GM18505 (cell line): ENCODE measurements at regions not wholly inside any gene's neighbourhood (a gene's known extent, or its start where the extent isn't known, plus 50 kb on each side); places are given as distances from the start of the nearest gene placed in this dataset.
"Not testable (repeated sequence)": the region's sequence is repeated elsewhere in the genome, so short reads cannot be mapped to it uniquely, and the experiment has no call there.

Experiments used
- ATAC-seq: cut with Tn5 transposase; IDR thresholded peaks from one replicate; pipeline ENCODE4 v1.9.1; 2021; ENCODE audit not compliant: unreplicated experiment
- POLR2A ChIP-seq: IDR thresholded peaks from 4 replicates; pipeline ENCODE4 v1.6.1; 2011; ENCODE audit warnings: borderline replicate concordance; ENCODE audit not compliant: insufficient read depth, insufficient read length; ENCODE audit errors: extremely low read depth

GRCh38 chr5:163345216-163345615 lies 92.2 kb upstream of the CCNG1 start:
- no peak for TF ChIP-seq POLR2A
- no peak for ATAC-seq

- peak; percentile 61 for ATAC-seq
- no peak for TF ChIP-seq POLR2A
Observed at GRCh38 chr5:163347671-163348070, 89.7 kb upstream of the CCNG1 start.

GRCh38 chr5:163350083-163350482 lies 87.3 kb upstream of the CCNG1 start:
- TF ChIP-seq POLR2A = no peak
- peak; percentile 32 for ATAC-seq

- TF ChIP-seq POLR2A = no peak
- ATAC-seq = no peak
Observed at GRCh38 chr5:163352531-163352930, 84.9 kb upstream of the CCNG1 start.

GRCh38 chr5:163355811-163356210 lies 81.6 kb upstream of the CCNG1 start:
- ATAC-seq = not testable (repeated sequence)

- ATAC-seq = no peak
- TF ChIP-seq POLR2A = no peak
Observed at GRCh38 chr5:163357636-163358035, 79.8 kb upstream of the CCNG1 start.

- ATAC-seq = no peak
- no peak for TF ChIP-seq POLR2A
Observed at GRCh38 chr5:163360656-163361055, 76.7 kb upstream of the CCNG1 start.

- no peak for TF ChIP-seq POLR2A
- no peak for ATAC-seq
Observed at GRCh38 chr5:163361450-163361849, 75.9 kb upstream of the CCNG1 start.

GRCh38 chr5:163362840-163363371 lies 74.5 kb upstream of the CCNG1 start:
- ATAC-seq = no peak
- no peak for TF ChIP-seq POLR2A

GRCh38 chr5:163363389-163363788 lies 74.0 kb upstream of the CCNG1 start:
- TF ChIP-seq POLR2A = no peak
- no peak for ATAC-seq

GRCh38 chr5:163366757-163367156 lies 70.6 kb upstream of the CCNG1 start:
- no peak for ATAC-seq
- no peak for TF ChIP-seq POLR2A

- ATAC-seq = no peak
- TF ChIP-seq POLR2A = no peak
Observed at GRCh38 chr5:163369776-163370385, 67.5 kb upstream of the CCNG1 start.

GRCh38 chr5:163373436-163374084 lies 63.8 kb upstream of the CCNG1 start:
- no peak for ATAC-seq
- TF ChIP-seq POLR2A = no peak

- no peak for TF ChIP-seq POLR2A
- ATAC-seq = no peak
Observed at GRCh38 chr5:163377982-163378381, 59.4 kb upstream of the CCNG1 start.
